HEK293 (cell line): ENCODE measurements at regions not wholly inside any gene's neighbourhood (a gene's known extent, or its start where the extent isn't known, plus 50 kb on each side); places are given as distances from the start of the nearest gene placed in this dataset.

Experiments used
- CTCF ChIA-PET: fragments of 350-600 bp; formaldehyde crosslinking; extraction: SDS; loops from one replicate; lab custom pipeline; 2021; ENCODE audit warnings: antibody characterized with exemption; lab: Yijun Ruan, JAX
- POLR2A ChIA-PET: fragments of 300-600 bp; formaldehyde crosslinking; extraction: SDS; loops from one replicate; lab custom pipeline; 2020; ENCODE audit warnings: antibody characterized with exemption, inconsistent platforms; lab: Yijun Ruan, JAX
- H3K27ac ChIP-seq: fragments of 200-500 bp; sonication (Bioruptor generic); 2 replicates; pipeline ENCODE4 v1.5.1; 2014; ENCODE audit warnings: low read depth, low read length, control low read depth, inconsistent platforms; ENCODE audit errors: extremely low read depth
- H3K36me3 ChIP-seq, 2 experiments: fragments of 200-500 bp in 1 of 2; sonication (Bioruptor generic) in 1 of 2; 1 replicate in 1 of 2; 2 replicates in 1 of 2; pipeline ENCODE4 v1.5.1; 2014 to 2017; ENCODE audit warnings: inconsistent platforms in 2 of 2, low read length in 2 of 2; ENCODE audit not compliant: control insufficient read depth in 2 of 2, insufficient read depth in 1 of 2
- H3K4me1 ChIP-seq: fragments of 200-500 bp; sonication (Bioruptor generic); 2 replicates; pipeline ENCODE4 v1.5.1; 2014; ENCODE audit warnings: mild to moderate bottlenecking, low read length, inconsistent platforms; ENCODE audit not compliant: control insufficient read depth, insufficient read depth
- H3K4me3 ChIP-seq: 2 replicates; pipeline ENCODE4 v1.5.1; 2011; ENCODE audit warnings: low read depth, mild to moderate bottlenecking, control low read depth, low read length, moderate library complexity
- H3K9me3 ChIP-seq: fragments of 200-500 bp; sonication (Bioruptor generic); 2 replicates; pipeline ENCODE4 v1.5.1; 2014; ENCODE audit warnings: low read depth, low read length, inconsistent platforms; ENCODE audit not compliant: control insufficient read depth, insufficient read depth
- EGR2 ChIP-seq: fragments of 450-650 bp; formaldehyde crosslinking; IDR thresholded peaks from 2 replicates; pipeline ENCODE4 v1.5.1; 2016; ENCODE audit warnings: low read depth, missing biosample characterization, missing genetic modification characterization
- REPIN1 ChIP-seq: fragments of 450-650 bp; formaldehyde crosslinking; IDR thresholded peaks from 2 replicates; pipeline ENCODE4 v1.5.1; 2017; ENCODE audit warnings: missing biosample characterization, missing genetic modification characterization, low read depth
- ZBTB49 ChIP-seq: fragments of 450-650 bp; formaldehyde crosslinking; IDR thresholded peaks from 2 replicates; pipeline ENCODE4 v1.5.1; 2016; ENCODE audit warnings: missing biosample characterization, missing genetic modification characterization, low read depth
- ZFP41 ChIP-seq: fragments of 450-650 bp; formaldehyde crosslinking; IDR thresholded peaks from 2 replicates; pipeline ENCODE4 v1.5.1; 2016; ENCODE audit warnings: missing biosample characterization, missing genetic modification characterization, borderline replicate concordance
- ZNF10 ChIP-seq: fragments of 450-650 bp; formaldehyde crosslinking; IDR thresholded peaks from 2 replicates; pipeline ENCODE4 v1.5.1; 2017; ENCODE audit warnings: missing biosample characterization, missing genetic modification characterization
- ZNF133 ChIP-seq: fragments of 450-650 bp; formaldehyde crosslinking; IDR thresholded peaks from 2 replicates; pipeline ENCODE4 v1.5.1; 2016; ENCODE audit warnings: missing biosample characterization, missing genetic modification characterization
- ZNF174 ChIP-seq: fragments of 450-650 bp; formaldehyde crosslinking; IDR thresholded peaks from 2 replicates; pipeline ENCODE4 v1.5.0; 2017; ENCODE audit warnings: missing biosample characterization, mild to moderate bottlenecking, missing genetic modification characterization
- ZNF223 ChIP-seq: fragments of 450-650 bp; formaldehyde crosslinking; IDR thresholded peaks from 2 replicates; pipeline ENCODE4 v1.5.1; 2016; ENCODE audit warnings: missing biosample characterization, missing genetic modification characterization
- ZNF423 ChIP-seq: fragments of 450-650 bp; formaldehyde crosslinking; IDR thresholded peaks from 2 replicates; pipeline ENCODE4 v1.5.1; 2016; ENCODE audit warnings: missing biosample characterization, missing genetic modification characterization
- ZNF514 ChIP-seq: fragments of 450-650 bp; formaldehyde crosslinking; IDR thresholded peaks from 2 replicates; pipeline ENCODE4 v1.5.1; 2016; ENCODE audit warnings: missing biosample characterization, missing genetic modification characterization
- ZNF558 ChIP-seq: fragments of 450-650 bp; formaldehyde crosslinking; IDR thresholded peaks from 2 replicates; pipeline ENCODE4 v1.5.1; 2016; ENCODE audit warnings: missing biosample characterization, missing genetic modification characterization
- ZNF596 ChIP-seq: fragments of 450-650 bp; IDR thresholded peaks from 2 replicates; pipeline ENCODE4 v1.5.0; 2018; ENCODE audit warnings: missing biosample characterization, mild to moderate bottlenecking, missing genetic modification characterization, moderate library complexity
- ZNF626 ChIP-seq: fragments of 450-650 bp; sonication (Bioruptor Pico); formaldehyde crosslinking; IDR thresholded peaks from 2 replicates; pipeline ENCODE4 v1.5.1; 2018; ENCODE audit warnings: missing biosample characterization, missing genetic modification characterization, inconsistent platforms
- ZNF664 ChIP-seq: fragments of 450-650 bp; formaldehyde crosslinking; IDR thresholded peaks from 2 replicates; pipeline ENCODE4 v1.5.1; 2016; ENCODE audit warnings: missing biosample characterization, missing genetic modification characterization
- ZNF670 ChIP-seq: fragments of 450-650 bp; formaldehyde crosslinking; IDR thresholded peaks from 2 replicates; pipeline ENCODE4 v1.5.1; 2016; ENCODE audit warnings: missing biosample characterization, missing genetic modification characterization, low read depth
- ZNF776 ChIP-seq: fragments of 450-650 bp; formaldehyde crosslinking; IDR thresholded peaks from 2 replicates; pipeline ENCODE4 v1.5.0; 2017; ENCODE audit warnings: missing biosample characterization, missing genetic modification characterization, borderline replicate concordance
- ZNF791 ChIP-seq: fragments of 450-650 bp; formaldehyde crosslinking; IDR thresholded peaks from 2 replicates; pipeline ENCODE4 v1.5.1; 2016; ENCODE audit warnings: missing biosample characterization, missing genetic modification characterization
- TF ChIP-seq, protein P1 (sequence below): fragments of 450-650 bp; formaldehyde crosslinking; IDR thresholded peaks from 2 replicates; pipeline ENCODE4 v1.5.1; 2017; ENCODE audit warnings: missing biosample characterization, missing genetic modification characterization
- TF ChIP-seq, protein P2 (sequence below): fragments of 450-650 bp; formaldehyde crosslinking; IDR thresholded peaks from 2 replicates; pipeline ENCODE4 v1.5.1; 2016; ENCODE audit warnings: missing biosample characterization, missing genetic modification characterization

- Histone ChIP-seq H3K4me1 (no peaks in the 10 kb centered on the region), H3K9me3 (no peaks in the 10 kb centered on the region), H3K27ac (no peak overlapping the region), H3K36me3 (no peaks in the 10 kb centered on the region)
- POLR2A ChIA-PET: no interaction called here
- TF ChIP-seq ZFP41 (tag by site-specific recombination): no peak
- TF ChIP-seq ZNF423 (tag by site-specific recombination): no peak
- TF ChIP-seq ZNF223 (tag by site-specific recombination): no peak
- no peak for TF ChIP-seq ZNF626 (tag by site-specific recombination)
- TF ChIP-seq, protein P1, sequence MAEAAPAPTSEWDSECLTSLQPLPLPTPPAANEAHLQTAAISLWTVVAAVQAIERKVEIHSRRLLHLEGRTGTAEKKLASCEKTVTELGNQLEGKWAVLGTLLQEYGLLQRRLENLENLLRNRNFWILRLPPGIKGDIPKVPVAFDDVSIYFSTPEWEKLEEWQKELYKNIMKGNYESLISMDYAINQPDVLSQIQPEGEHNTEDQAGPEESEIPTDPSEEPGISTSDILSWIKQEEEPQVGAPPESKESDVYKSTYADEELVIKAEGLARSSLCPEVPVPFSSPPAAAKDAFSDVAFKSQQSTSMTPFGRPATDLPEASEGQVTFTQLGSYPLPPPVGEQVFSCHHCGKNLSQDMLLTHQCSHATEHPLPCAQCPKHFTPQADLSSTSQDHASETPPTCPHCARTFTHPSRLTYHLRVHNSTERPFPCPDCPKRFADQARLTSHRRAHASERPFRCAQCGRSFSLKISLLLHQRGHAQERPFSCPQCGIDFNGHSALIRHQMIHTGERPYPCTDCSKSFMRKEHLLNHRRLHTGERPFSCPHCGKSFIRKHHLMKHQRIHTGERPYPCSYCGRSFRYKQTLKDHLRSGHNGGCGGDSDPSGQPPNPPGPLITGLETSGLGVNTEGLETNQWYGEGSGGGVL: no peak
- TF ChIP-seq ZNF596 (tag by site-specific recombination): no peak
- TF ChIP-seq ZNF10 (tag by site-specific recombination): no peak
- no peak for TF ChIP-seq ZBTB49 (tag by site-specific recombination)
- TF ChIP-seq, protein P2, sequence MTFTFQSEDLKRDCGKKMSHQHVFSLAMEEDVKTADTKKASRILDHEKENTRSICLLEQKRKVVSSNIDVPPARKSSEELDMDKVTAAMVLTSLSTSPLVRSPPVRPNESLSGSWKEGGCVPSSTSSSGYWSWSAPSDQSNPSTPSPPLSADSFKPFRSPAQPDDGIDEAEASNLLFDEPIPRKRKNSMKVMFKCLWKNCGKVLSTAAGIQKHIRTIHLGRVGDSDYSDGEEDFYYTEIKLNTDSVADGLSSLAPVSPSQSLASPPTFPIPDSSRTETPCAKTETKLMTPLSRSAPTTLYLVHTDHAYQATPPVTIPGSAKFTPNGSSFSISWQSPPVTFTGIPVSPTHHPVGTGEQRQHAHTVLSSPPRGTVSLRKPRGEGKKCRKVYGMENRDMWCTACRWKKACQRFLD: no peak
- no peak for TF ChIP-seq EGR2 (tag by site-specific recombination)
- TF ChIP-seq, all 188 proteins: peak for 0
- no peak overlapping the region for H3K4me3 ChIP-seq
- CTCF ChIA-PET: no interaction called here
These were observed 269.1 kb upstream of the CFAP20DC start for GRCh38 chr3:59318881-59319280.

DNA sequence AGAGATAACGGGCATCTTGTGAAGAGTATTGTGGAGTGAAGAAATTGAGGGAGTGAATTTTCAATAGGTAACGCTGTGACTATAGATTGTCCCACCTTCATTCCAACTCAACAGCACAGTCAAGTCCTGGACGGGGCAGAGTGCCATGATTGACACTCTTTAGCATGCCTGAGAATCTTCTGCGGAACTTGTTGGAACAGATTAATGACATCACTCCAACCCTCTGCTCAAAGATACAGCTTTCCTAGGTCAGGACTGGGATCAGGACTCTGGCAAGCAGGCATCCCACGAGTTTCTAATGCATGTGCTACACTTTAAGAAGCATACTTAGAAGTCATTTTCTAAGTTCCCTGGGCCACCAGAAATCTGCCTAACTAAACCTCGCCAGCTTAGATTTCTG, 267.6 kb upstream of the CFAP20DC start:
- Histone ChIP-seq H3K4me3 (no peak overlapping the region), H3K36me3 (no peaks in the 10 kb centered on the region)
- CTCF ChIA-PET: no interaction called here
- TF ChIP-seq ZNF174 (tag by site-specific recombination): no peak
- no peak for TF ChIP-seq ZNF558 (tag by site-specific recombination)
- no peak for TF ChIP-seq ZNF776 (tag by site-specific recombination)
- no peak for TF ChIP-seq ZNF133
- no peak for TF ChIP-seq ZNF664 (tag by site-specific recombination)
- TF ChIP-seq ZNF670 (tag by site-specific recombination): no peak
- no peak for TF ChIP-seq ZNF514 (tag by site-specific recombination)
- TF ChIP-seq REPIN1: no peak
- TF ChIP-seq ZNF791 (tag by site-specific recombination): no peak
- TF ChIP-seq, all 188 proteins: peak for 0
- Histone ChIP-seq H3K4me1 (no peaks in the 10 kb centered on the region), H3K9me3 (no peaks in the 10 kb centered on the region), H3K27ac (no peak overlapping the region)
- POLR2A ChIA-PET: no interaction called here
